Loucy (cell line): ENCODE measurements at regions not wholly inside any gene's neighbourhood (a gene's known extent, or its start where the extent isn't known, plus 50 kb on each side); places are given as distances from the start of the nearest gene placed in this dataset.

Source experiments
- CTCF ChIP-seq: fragments of 200-600 bp; sonication (generic); conservative IDR thresholded peaks from 2 replicates; pipeline ENCODE4 v1.5.1; 2014; ENCODE audit warnings: mild to moderate bottlenecking, antibody characterized with exemption, low read length
- EZH2phosphoT487 ChIP-seq: fragments of 200-600 bp; IDR thresholded peaks from 2 replicates; pipeline ENCODE4 v1.6.1; 2018; ENCODE audit warnings: antibody characterized with exemption, mild to moderate bottlenecking, moderate library complexity, borderline replicate concordance

GRCh38 chr14:76599559-76600287, 161.5 kb upstream of the VASH1 start:
- TF ChIP-seq CTCF (no peak), EZH2phosphoT487 (no peak)
